BE2C (cell line): ENCODE measurements at regions not wholly inside any gene's neighbourhood (a gene's known extent, or its start where the extent isn't known, plus 50 kb on each side); places are given as distances from the start of the nearest gene placed in this dataset.

Source experiments
- DNase-seq: peaks from one replicate; pipeline ENCODE4 v3.0.0-alpha.2; 2020
- H3K27me3 ChIP-seq: fragments of 250-450 bp; sonication (Bioruptor Pico); 2 replicates; pipeline ENCODE4 v1.5.1; 2020; ENCODE audit warnings: mild to moderate bottlenecking
- H3K36me3 ChIP-seq: fragments of 250-450 bp; sonication (Bioruptor Pico); 2 replicates; pipeline ENCODE4 v1.5.1; 2020; ENCODE audit warnings: mild to moderate bottlenecking
- H3K4me1 ChIP-seq: fragments of 250-450 bp; sonication (Bioruptor Pico); 2 replicates; pipeline ENCODE4 v1.5.1; 2020
- H3K4me3 ChIP-seq: 2 replicates; pipeline ENCODE4 v1.5.1; 2011; ENCODE audit warnings: low read depth, low read length
- H3K9me3 ChIP-seq: fragments of 250-450 bp; sonication (Bioruptor Pico); 2 replicates; pipeline ENCODE4 v1.5.1; 2020
- CTCF ChIP-seq: IDR thresholded peaks from 2 replicates; pipeline ENCODE4 v1.5.1; 2012; ENCODE audit warnings: mild to moderate bottlenecking, low read depth, low read length

DNA sequence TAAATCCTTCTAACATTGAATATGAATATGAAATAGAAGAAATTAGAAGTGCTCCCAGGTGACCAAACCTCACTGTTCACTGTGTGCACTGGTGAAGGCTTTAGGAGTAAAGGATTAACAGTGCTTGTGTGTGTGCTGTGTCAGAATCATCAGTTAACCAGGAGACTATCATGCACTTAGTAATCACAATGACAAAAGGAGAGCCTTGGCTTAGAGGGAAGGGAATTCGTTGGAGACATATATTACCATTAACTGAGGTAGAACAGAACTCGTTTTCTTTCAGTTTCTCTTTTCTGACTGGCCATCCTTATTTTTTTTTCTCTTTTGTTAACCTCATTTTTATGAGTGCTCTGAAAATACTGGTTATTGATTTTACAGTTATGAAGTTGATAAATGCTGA is 213.3 kb upstream of the GBE1 start:
- DNase-seq = no peak
- no peaks in the 10 kb centered on the region for H3K9me3 ChIP-seq
- no peaks in the 10 kb centered on the region for H3K4me1 ChIP-seq
- H3K36me3 ChIP-seq = no peaks in the 10 kb centered on the region
- H3K27me3 ChIP-seq = no peaks in the 10 kb centered on the region
- no peak overlapping the region for H3K4me3 ChIP-seq
- TF ChIP-seq CTCF = no peak

DNA sequence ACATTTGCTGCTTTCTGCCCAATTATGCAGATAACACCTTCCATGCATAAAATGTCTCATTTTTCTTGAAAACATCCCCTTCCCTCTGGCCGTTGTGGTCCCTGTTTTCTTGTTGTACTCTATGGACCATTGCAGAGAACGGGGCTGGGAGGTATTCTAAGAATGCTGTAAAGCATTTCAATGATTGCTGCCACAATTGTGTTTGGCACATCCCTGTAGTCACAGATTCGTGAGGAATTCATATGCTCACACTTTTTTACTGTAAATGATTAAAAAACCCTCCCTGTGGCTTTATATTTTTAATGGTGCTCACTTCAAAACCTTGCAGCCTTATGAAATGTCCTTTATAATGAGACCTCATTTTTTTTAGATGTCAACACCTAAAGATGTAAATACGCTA is 207.2 kb upstream of the GBE1 start:
- H3K36me3 ChIP-seq = no peaks in the 10 kb centered on the region
- no peak for TF ChIP-seq CTCF
- H3K9me3 ChIP-seq = no peaks in the 10 kb centered on the region
- DNase-seq = no peak
- no peaks in the 10 kb centered on the region for H3K4me1 ChIP-seq
- no peak overlapping the region for H3K4me3 ChIP-seq
- no peaks in the 10 kb centered on the region for H3K27me3 ChIP-seq

GRCh38 chr3:81967393-81967792 is 205.9 kb upstream of the GBE1 start:
- H3K4me1 ChIP-seq = no peaks in the 10 kb centered on the region
- no peak overlapping the region for H3K4me3 ChIP-seq
- H3K27me3 ChIP-seq = no peaks in the 10 kb centered on the region
- TF ChIP-seq CTCF = no peak
- no peaks in the 10 kb centered on the region for H3K36me3 ChIP-seq
- H3K9me3 ChIP-seq = no peaks in the 10 kb centered on the region
- DNase-seq = no peak

DNA sequence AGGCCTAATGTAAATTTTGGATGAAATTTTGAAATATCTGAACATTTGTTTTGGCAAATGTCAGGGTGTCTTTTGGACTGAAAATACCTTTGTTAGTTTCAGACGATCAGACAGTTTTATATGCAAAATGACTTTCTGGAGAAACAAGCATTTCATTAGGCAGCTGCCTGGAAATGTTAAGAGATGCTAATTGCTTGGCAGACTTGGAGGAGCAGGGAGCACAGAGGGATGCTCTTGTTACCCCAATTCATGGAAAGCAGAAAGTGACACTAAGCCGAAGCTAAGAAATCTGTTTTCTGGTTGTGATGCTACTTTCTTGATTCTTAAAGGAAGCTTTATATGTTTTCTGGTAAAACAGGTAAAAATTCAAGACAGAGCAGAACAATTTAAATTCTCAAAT is 204.3 kb upstream of the GBE1 start:
- H3K4me3 ChIP-seq = no peak overlapping the region

GRCh38 chr3:81962396-81962795 is 201.0 kb upstream of the GBE1 start:
- DNase-seq = no peak
- Histone ChIP-seq H3K27me3 (no peaks in the 10 kb centered on the region), H3K4me3 (no peak overlapping the region), H3K36me3 (no peaks in the 10 kb centered on the region), H3K9me3 (no peaks in the 10 kb centered on the region), H3K4me1 (no peaks in the 10 kb centered on the region)
- TF ChIP-seq CTCF = no peak

More for the DNA sequence above, 204.3 kb upstream of the GBE1 start:
- no peak for DNase-seq
- no peaks in the 10 kb centered on the region for H3K36me3 ChIP-seq
- no peaks in the 10 kb centered on the region for H3K4me1 ChIP-seq
- TF ChIP-seq CTCF = no peak
- no peaks in the 10 kb centered on the region for H3K9me3 ChIP-seq
- H3K27me3 ChIP-seq = no peaks in the 10 kb centered on the region

DNA sequence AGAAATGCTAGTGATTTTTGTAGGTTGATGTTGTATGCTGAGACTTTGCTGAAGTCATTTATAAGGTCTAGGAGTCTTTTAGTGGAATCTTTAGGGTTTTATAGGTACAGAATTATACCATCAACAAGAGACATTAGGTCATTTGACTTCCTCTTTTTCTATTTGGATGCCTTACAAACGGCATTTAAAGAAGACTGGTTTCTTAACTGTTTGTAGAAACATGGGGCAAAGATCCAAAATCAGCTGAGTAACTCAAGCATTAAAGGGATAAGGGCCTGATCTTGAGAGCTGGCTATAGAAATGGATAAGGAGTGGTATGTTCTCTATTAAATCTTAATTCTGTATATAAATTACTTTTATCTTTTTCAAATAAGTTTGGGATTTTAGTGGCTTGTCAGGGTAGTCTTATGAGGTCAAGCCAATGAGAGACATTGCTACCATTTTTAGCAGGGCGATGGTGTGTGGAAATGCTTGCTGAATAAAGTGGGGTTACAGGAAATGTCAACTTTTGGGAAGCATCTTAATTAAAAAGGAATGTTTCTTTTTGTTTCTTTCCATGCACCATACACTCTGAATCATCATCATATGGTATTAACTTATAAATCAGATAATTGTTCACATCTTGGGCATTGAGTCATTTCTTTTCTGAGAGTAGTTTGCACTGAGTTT is 197.7 kb upstream of the GBE1 start:
- Histone ChIP-seq H3K36me3 (no peaks in the 10 kb centered on the region), H3K4me3 (no peak overlapping the region), H3K9me3 (no peaks in the 10 kb centered on the region), H3K27me3 (no peaks in the 10 kb centered on the region), H3K4me1 (no peaks in the 10 kb centered on the region)
- DNase-seq = no peak
- no peak for TF ChIP-seq CTCF
